Panc1 (cell line): ENCODE measurements at regions not wholly inside any gene's neighbourhood (a gene's known extent, or its start where the extent isn't known, plus 50 kb on each side); places are given as distances from the start of the nearest gene placed in this dataset.

Source experiments
- ATAC-seq: fragments of 200-7000 bp; cut with Tn5 transposase; 2 replicates; pipeline ENCODE4 v1.9.1; 2020; ENCODE audit warnings: mild to moderate bottlenecking, moderate library complexity
- BruUV-seq: library from RNA; stranded (reverse); fragments of 400-500 nt; replicated peaks from 2 replicates; lab custom pipeline; 2021; lab: Mats Ljungman, UMichigan
- CTCF ChIA-PET: fragments of 300-600 bp; sonication (Branson Sonifier 250); formaldehyde crosslinking; loops from one replicate; lab custom pipeline; 2022; ENCODE audit warnings: antibody characterized with exemption; lab: Charles Lee
- POLR2A ChIA-PET: fragments of 300-600 bp; sonication (Branson Sonifier 250); formaldehyde crosslinking; loops from one replicate; lab custom pipeline; 2022; ENCODE audit warnings: antibody characterized with exemption; lab: Charles Lee
- DNase-seq: peaks from one replicate; pipeline ENCODE4 v3.0.0-alpha.2; 2010; ENCODE audit warnings: low read depth, low spot score
- H3K27ac ChIP-seq: 2 replicates; pipeline ENCODE4 v1.5.1; 2011; ENCODE audit warnings: mild to moderate bottlenecking, low read length, inconsistent platforms
- H3K27me3 ChIP-seq: fragments of 200-500 bp; sonication (Bioruptor generic); 2 replicates; pipeline ENCODE4 v1.6.0; 2014; ENCODE audit warnings: low read length, inconsistent platforms; ENCODE audit not compliant: control insufficient read depth, insufficient read depth
- H3K36me3 ChIP-seq: fragments of 200-500 bp; sonication (Bioruptor generic); 2 replicates; pipeline ENCODE4 v1.5.1; 2014; ENCODE audit warnings: inconsistent platforms, mild to moderate bottlenecking, low read length, moderate library complexity; ENCODE audit not compliant: control insufficient read depth, insufficient read depth
- H3K4me1 ChIP-seq: 2 replicates; pipeline ENCODE4 v1.5.1; 2011; ENCODE audit warnings: inconsistent platforms, mild to moderate bottlenecking, low read length, moderate library complexity; ENCODE audit not compliant: control insufficient read depth, insufficient read depth
- H3K4me3 ChIP-seq, 2 experiments: 2 replicates each; pipeline ENCODE4 v1.5.1; 2011 to 2012; ENCODE audit warnings: low read depth in 2 of 2, low read length in 2 of 2, mild to moderate bottlenecking in 2 of 2, inconsistent platforms in 1 of 2, moderate library complexity in 1 of 2
- H3K9me3 ChIP-seq: fragments of 200-500 bp; sonication (Bioruptor generic); 2 replicates; pipeline ENCODE4 v1.5.1; 2014; ENCODE audit warnings: low read depth, mild to moderate bottlenecking, inconsistent platforms, low read length, moderate library complexity; ENCODE audit not compliant: control insufficient read depth, insufficient read depth
- POLR2AphosphoS5 ChIP-seq: IDR thresholded peaks from 2 replicates; pipeline ENCODE4 v1.6.1; 2012; ENCODE audit warnings: mild to moderate bottlenecking, low read depth, low read length, moderate library complexity
- SIN3A ChIP-seq: IDR thresholded peaks from 2 replicates; pipeline ENCODE4 v1.6.1; 2012; ENCODE audit warnings: low read depth, mild to moderate bottlenecking, low read length, moderate library complexity, borderline replicate concordance; ENCODE audit not compliant: insufficient read depth
- TCF7L2 ChIP-seq: IDR thresholded peaks from 2 replicates; pipeline ENCODE4 v1.6.1; 2011; ENCODE audit warnings: mild to moderate bottlenecking, low read depth, low read length, inconsistent platforms
- in situ Hi-C: cut with HindIII; loops from 2 replicates; pipeline ENCODE4 v1.10.0; 2016; ENCODE audit warnings: low sequenced_read_pairs, low pct_unique_long_range_greater_than_20kb
- intact Hi-C: fragments of 100-400 bp; cut with micrococcal nuclease; formaldehyde crosslinking; loops from one replicate; pipeline ENCODE4 v1.10.0; 2022; ENCODE audit not compliant: unreplicated experiment
- TF ChIP-seq, protein P1 (sequence below), 2 experiments: IDR thresholded peaks; 2 replicates each; pipeline ENCODE4 v1.6.1; 2011 to 2012; ENCODE audit warnings: low read depth in 2 of 2, control low read depth in 1 of 2, low read length in 1 of 2, mild to moderate bottlenecking in 1 of 2, moderate library complexity in 1 of 2; ENCODE audit not compliant: insufficient read depth in 1 of 2
- TF ChIP-seq, protein P2 (sequence below): fragments of 450-650 bp; IDR thresholded peaks from 2 replicates; pipeline ENCODE4 v1.5.1; 2017; ENCODE audit warnings: mild to moderate bottlenecking

DNA sequence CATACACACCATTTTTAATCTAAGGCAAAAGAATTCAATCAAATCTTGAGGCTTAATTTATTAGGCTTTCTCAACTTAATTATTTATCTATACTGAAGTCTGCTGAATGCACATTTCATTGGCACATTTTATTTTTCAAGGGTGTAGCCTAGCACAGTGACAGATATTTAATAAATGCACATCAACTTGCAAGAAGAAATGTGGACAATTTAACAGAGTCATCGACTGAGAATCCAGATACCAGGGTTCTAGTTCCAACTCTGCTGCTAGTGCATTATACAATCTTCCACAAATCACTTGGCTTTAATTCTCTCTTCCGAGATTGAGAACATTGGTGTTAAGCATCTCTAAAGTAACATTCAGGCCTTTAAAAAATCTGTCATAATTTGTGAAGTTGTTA, 88.5 kb upstream of the RBBP8 start:
- H3K27me3 ChIP-seq = no peaks in the 10 kb centered on the region
- ChIA-PET POLR2A (no interaction called here), CTCF (no interaction called here)
- DNase-seq = no peak
- intact Hi-C loops (loop anchor here (5.0 kb wide), 1 partner anchor 88 kb away; the partner anchor contains the start of gene RBBP8), in situ Hi-C loops (no loop called here)
- ATAC-seq = no peak
- no peak for TF ChIP-seq TCF7L2
- no peak for TF ChIP-seq POLR2AphosphoS5
- TF ChIP-seq, protein P1, sequence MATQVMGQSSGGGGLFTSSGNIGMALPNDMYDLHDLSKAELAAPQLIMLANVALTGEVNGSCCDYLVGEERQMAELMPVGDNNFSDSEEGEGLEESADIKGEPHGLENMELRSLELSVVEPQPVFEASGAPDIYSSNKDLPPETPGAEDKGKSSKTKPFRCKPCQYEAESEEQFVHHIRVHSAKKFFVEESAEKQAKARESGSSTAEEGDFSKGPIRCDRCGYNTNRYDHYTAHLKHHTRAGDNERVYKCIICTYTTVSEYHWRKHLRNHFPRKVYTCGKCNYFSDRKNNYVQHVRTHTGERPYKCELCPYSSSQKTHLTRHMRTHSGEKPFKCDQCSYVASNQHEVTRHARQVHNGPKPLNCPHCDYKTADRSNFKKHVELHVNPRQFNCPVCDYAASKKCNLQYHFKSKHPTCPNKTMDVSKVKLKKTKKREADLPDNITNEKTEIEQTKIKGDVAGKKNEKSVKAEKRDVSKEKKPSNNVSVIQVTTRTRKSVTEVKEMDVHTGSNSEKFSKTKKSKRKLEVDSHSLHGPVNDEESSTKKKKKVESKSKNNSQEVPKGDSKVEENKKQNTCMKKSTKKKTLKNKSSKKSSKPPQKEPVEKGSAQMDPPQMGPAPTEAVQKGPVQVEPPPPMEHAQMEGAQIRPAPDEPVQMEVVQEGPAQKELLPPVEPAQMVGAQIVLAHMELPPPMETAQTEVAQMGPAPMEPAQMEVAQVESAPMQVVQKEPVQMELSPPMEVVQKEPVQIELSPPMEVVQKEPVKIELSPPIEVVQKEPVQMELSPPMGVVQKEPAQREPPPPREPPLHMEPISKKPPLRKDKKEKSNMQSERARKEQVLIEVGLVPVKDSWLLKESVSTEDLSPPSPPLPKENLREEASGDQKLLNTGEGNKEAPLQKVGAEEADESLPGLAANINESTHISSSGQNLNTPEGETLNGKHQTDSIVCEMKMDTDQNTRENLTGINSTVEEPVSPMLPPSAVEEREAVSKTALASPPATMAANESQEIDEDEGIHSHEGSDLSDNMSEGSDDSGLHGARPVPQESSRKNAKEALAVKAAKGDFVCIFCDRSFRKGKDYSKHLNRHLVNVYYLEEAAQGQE (IDR thresholded peaks at IDR 0.05; ENCODE audit: insufficient read depth in 1 of 2, low read depth in 2 of 2, low read length in 1 of 2) = no peak
- TF ChIP-seq, protein P2, sequence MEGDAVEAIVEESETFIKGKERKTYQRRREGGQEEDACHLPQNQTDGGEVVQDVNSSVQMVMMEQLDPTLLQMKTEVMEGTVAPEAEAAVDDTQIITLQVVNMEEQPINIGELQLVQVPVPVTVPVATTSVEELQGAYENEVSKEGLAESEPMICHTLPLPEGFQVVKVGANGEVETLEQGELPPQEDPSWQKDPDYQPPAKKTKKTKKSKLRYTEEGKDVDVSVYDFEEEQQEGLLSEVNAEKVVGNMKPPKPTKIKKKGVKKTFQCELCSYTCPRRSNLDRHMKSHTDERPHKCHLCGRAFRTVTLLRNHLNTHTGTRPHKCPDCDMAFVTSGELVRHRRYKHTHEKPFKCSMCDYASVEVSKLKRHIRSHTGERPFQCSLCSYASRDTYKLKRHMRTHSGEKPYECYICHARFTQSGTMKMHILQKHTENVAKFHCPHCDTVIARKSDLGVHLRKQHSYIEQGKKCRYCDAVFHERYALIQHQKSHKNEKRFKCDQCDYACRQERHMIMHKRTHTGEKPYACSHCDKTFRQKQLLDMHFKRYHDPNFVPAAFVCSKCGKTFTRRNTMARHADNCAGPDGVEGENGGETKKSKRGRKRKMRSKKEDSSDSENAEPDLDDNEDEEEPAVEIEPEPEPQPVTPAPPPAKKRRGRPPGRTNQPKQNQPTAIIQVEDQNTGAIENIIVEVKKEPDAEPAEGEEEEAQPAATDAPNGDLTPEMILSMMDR = no peak
- TF ChIP-seq SIN3A = no peak
- no peak overlapping the region for H3K27ac ChIP-seq
- BruUV-seq = no TSS peak
- no peak overlapping the region for H3K4me3 ChIP-seq
- no peaks in the 10 kb centered on the region for H3K9me3 ChIP-seq
- H3K4me1 ChIP-seq = no peaks in the 10 kb centered on the region
- no peaks in the 10 kb centered on the region for H3K36me3 ChIP-seq

DNA sequence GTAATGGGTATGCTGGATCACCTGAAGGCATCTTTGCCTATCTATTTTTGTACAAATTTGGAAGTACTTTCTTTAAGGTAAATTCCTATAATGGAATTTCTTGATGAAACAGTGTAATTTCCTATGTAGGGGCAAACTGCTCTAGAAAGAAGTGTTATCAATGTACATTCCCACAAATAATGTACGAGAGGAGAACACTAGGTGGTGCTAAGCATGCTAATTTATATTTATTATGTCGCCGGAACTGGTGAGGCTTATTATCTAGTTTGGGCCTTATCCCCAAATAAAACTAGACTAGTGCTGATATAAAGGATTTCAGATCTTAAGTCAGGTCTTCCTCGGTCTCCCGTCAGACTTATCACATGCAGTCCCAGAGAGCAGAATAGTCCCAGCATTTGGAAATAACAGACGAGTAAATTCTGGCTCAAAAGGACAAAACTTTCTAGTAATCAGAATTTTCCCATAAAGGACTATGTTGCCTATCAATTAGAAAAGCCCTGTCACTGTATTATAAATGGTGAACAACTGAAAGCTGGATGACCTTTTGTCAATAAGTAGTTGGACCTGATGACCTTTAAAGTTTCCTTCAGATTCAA, 86.9 kb upstream of the RBBP8 start:
- Histone ChIP-seq H3K9me3 (no peaks in the 10 kb centered on the region), H3K27ac (no peak overlapping the region), H3K4me3 (no peak overlapping the region), H3K4me1 (no peaks in the 10 kb centered on the region), H3K27me3 (no peaks in the 10 kb centered on the region), H3K36me3 (no peaks in the 10 kb centered on the region)
- no peak for TF ChIP-seq SIN3A
- TF ChIP-seq, protein P2 = peak; percentile 65; the same call in 1 of the 2 replicates
- no peak for DNase-seq
- ATAC-seq = no peak
- ChIA-PET POLR2A (no interaction called here), CTCF (no interaction called here)
- BruUV-seq = no TSS peak
- intact Hi-C loops = no loop called here
- in situ Hi-C loops = no loop called here
